SK-N-SH treated with all-trans-retinoic acid at 6 μM for 48 hours (cell line): ENCODE measurements at regions not wholly inside any gene's neighbourhood (a gene's known extent, or its start where the extent isn't known, plus 50 kb on each side); places are given as distances from the start of the nearest gene placed in this dataset.
A peak's percentile ranks its signal among the peaks of the same experiment; 100 is the strongest.

Experiments
- ATAC-seq: fragments of 200-7000 bp; cut with Tn5 transposase; 3 replicates; pipeline ENCODE4 v1.9.1; 2020; ENCODE audit warnings: mild to moderate bottlenecking, moderate library complexity
- ARNTL ChIP-seq: fragments of 450-650 bp; formaldehyde crosslinking; IDR thresholded peaks from 2 replicates; pipeline ENCODE4 v1.5.0; 2020; ENCODE audit warnings: low read depth, mild to moderate bottlenecking, moderate library complexity, borderline replicate concordance
- BACH2 ChIP-seq: fragments of 250-450 bp; sonication (Bioruptor Pico); IDR thresholded peaks from 2 replicates; pipeline ENCODE4 v1.9.0; 2021; ENCODE audit warnings: mild to moderate bottlenecking, borderline replicate concordance
- CREB5 ChIP-seq: fragments of 250-450 bp; sonication (Bioruptor Pico); IDR thresholded peaks from 2 replicates; pipeline ENCODE4 v1.5.1; 2020; ENCODE audit warnings: low read depth, mild to moderate bottlenecking, moderate library complexity
- CSDC2 ChIP-seq: fragments of 250-450 bp; sonication (Bioruptor Pico); IDR thresholded peaks from 2 replicates; pipeline ENCODE4 v1.5.0; 2020; ENCODE audit warnings: mild to moderate bottlenecking, moderate library complexity
- GLIS3 ChIP-seq: fragments of 250-450 bp; sonication (Bioruptor Pico); IDR thresholded peaks from 2 replicates; pipeline ENCODE4 v1.5.0; 2020; ENCODE audit warnings: mild to moderate bottlenecking, moderate library complexity
- ISL1 ChIP-seq: fragments of 250-450 bp; sonication (Bioruptor Pico); IDR thresholded peaks from 2 replicates; pipeline ENCODE4 v2.1.2; 2022; ENCODE audit warnings: mild to moderate bottlenecking, moderate library complexity
- PPARA ChIP-seq: fragments of 250-450 bp; sonication (Bioruptor Pico); IDR thresholded peaks from 2 replicates; pipeline ENCODE4 v1.5.0; 2020; ENCODE audit warnings: mild to moderate bottlenecking, borderline replicate concordance
- SNAI2 ChIP-seq: fragments of 250-450 bp; sonication (Bioruptor Pico); IDR thresholded peaks from 2 replicates; pipeline ENCODE4 v1.5.0; 2020; ENCODE audit warnings: mild to moderate bottlenecking, moderate library complexity
- TCF4 ChIP-seq: fragments of 250-450 bp; sonication (Bioruptor Pico); IDR thresholded peaks from 2 replicates; pipeline ENCODE4 v1.8.0; 2021; ENCODE audit warnings: mild to moderate bottlenecking, moderate library complexity, borderline replicate concordance
- TOX ChIP-seq: fragments of 250-450 bp; sonication (Bioruptor Pico); IDR thresholded peaks from 2 replicates; pipeline ENCODE4 v1.8.0; 2021; ENCODE audit warnings: mild to moderate bottlenecking, moderate library complexity, borderline replicate concordance
- ZFP3 ChIP-seq: fragments of 250-450 bp; sonication (Bioruptor Pico); IDR thresholded peaks from 2 replicates; pipeline ENCODE4 v1.5.0; 2020; ENCODE audit warnings: mild to moderate bottlenecking, moderate library complexity
- ZFP30 ChIP-seq: fragments of 450-650 bp; formaldehyde crosslinking; IDR thresholded peaks from 2 replicates; pipeline ENCODE4 v1.5.0; 2022; ENCODE audit warnings: mild to moderate bottlenecking, moderate library complexity
- ZNF70 ChIP-seq: fragments of 450-650 bp; formaldehyde crosslinking; IDR thresholded peaks from 2 replicates; pipeline ENCODE4 v1.5.0; 2020; ENCODE audit warnings: mild to moderate bottlenecking, moderate library complexity
- ZNF8 ChIP-seq: fragments of 450-650 bp; formaldehyde crosslinking; IDR thresholded peaks from 2 replicates; pipeline ENCODE4 v1.5.0; 2020; ENCODE audit warnings: mild to moderate bottlenecking, moderate library complexity
- TF ChIP-seq, protein P1 (sequence below): fragments of 250-450 bp; sonication (Bioruptor Pico); IDR thresholded peaks from 2 replicates; pipeline ENCODE4 v1.5.0; 2020; ENCODE audit warnings: mild to moderate bottlenecking, moderate library complexity
- TF ChIP-seq, protein P2 (sequence below): fragments of 250-450 bp; sonication (Bioruptor Pico); IDR thresholded peaks from 2 replicates; pipeline ENCODE4 v1.5.1; 2021; ENCODE audit warnings: mild to moderate bottlenecking, moderate library complexity

DNA sequence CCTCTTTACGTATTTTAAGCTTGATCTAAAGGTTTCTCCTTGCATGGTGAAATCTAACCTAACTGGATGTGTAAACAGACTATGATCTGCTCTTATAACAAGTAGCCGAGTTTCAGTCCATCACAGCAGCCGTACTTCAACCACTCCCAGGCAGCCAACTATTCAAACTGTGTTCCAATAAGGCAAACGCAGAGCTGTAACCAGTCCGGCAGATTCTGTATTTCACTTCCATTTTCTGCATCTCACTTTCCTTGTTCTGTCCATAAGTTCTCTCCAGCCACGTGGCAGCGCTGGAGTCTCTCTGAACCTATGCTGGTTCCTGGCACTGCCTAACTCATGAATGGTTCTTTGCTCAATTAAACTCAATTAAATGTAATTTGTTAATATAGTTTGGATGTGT, 132.6 kb downstream of the FHDC1 start:
- TF ChIP-seq TCF4 (CRISPR knock-in tag) (no peak), SNAI2 (no peak), ZNF70 (no peak), TOX (CRISPR knock-in tag) (no peak), GLIS3 (CRISPR knock-in tag) (no peak), CSDC2 (CRISPR knock-in tag) (no peak), ZFP3 (no peak), PPARA (CRISPR knock-in tag) (no peak)
- TF ChIP-seq, protein P1, sequence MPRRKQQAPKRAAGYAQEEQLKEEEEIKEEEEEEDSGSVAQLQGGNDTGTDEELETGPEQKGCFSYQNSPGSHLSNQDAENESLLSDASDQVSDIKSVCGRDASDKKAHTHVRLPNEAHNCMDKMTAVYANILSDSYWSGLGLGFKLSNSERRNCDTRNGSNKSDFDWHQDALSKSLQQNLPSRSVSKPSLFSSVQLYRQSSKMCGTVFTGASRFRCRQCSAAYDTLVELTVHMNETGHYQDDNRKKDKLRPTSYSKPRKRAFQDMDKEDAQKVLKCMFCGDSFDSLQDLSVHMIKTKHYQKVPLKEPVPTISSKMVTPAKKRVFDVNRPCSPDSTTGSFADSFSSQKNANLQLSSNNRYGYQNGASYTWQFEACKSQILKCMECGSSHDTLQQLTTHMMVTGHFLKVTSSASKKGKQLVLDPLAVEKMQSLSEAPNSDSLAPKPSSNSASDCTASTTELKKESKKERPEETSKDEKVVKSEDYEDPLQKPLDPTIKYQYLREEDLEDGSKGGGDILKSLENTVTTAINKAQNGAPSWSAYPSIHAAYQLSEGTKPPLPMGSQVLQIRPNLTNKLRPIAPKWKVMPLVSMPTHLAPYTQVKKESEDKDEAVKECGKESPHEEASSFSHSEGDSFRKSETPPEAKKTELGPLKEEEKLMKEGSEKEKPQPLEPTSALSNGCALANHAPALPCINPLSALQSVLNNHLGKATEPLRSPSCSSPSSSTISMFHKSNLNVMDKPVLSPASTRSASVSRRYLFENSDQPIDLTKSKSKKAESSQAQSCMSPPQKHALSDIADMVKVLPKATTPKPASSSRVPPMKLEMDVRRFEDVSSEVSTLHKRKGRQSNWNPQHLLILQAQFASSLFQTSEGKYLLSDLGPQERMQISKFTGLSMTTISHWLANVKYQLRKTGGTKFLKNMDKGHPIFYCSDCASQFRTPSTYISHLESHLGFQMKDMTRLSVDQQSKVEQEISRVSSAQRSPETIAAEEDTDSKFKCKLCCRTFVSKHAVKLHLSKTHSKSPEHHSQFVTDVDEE (CRISPR knock-in tag): no peak
- ATAC-seq: no peak

- peak; percentile 54 for TF ChIP-seq ISL1 (CRISPR knock-in tag)
- no peak for TF ChIP-seq TCF4 (CRISPR knock-in tag)
- TF ChIP-seq, protein P1 (CRISPR knock-in tag): no peak
- TF ChIP-seq ZNF8 (CRISPR knock-in tag): no peak
- TF ChIP-seq, protein P2, sequence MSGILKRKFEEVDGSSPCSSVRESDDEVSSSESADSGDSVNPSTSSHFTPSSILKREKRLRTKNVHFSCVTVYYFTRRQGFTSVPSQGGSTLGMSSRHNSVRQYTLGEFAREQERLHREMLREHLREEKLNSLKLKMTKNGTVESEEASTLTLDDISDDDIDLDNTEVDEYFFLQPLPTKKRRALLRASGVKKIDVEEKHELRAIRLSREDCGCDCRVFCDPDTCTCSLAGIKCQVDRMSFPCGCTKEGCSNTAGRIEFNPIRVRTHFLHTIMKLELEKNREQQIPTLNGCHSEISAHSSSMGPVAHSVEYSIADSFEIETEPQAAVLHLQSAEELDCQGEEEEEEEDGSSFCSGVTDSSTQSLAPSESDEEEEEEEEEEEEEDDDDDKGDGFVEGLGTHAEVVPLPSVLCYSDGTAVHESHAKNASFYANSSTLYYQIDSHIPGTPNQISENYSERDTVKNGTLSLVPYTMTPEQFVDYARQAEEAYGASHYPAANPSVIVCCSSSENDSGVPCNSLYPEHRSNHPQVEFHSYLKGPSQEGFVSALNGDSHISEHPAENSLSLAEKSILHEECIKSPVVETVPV (CRISPR knock-in tag): no peak
- ATAC-seq: no peak
These were observed 132.2 kb upstream of the TRIM2 start for GRCh38 chr4:153071958-153072598.

DNA sequence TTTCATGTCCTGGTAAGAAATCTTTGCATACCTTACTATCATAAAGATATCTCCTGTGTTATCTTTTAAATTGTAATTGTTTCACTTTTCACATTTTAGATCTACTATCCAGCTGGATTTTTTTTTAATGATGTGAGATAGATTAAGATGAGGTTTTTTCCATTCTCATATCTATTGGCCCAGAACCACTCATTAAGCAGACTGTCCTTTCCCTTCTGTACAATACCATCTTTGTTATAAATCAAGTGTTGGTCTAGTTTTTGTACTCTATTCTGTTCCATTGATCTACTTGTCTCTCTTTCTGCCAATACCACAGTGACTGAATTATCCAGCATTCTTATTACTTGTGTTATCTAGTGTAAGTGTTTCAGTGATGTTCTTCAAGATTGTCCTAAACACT, 131.6 kb upstream of the TRIM2 start:
- TF ChIP-seq ZNF70 (no peak), SNAI2 (no peak), ARNTL (CRISPR knock-in tag) (no peak), ISL1 (CRISPR knock-in tag) (no peak), ZFP30 (CRISPR knock-in tag) (no peak), BACH2 (CRISPR knock-in tag) (no peak), GLIS3 (CRISPR knock-in tag) (no peak), CREB5 (no peak), ZFP3 (no peak), PPARA (CRISPR knock-in tag) (no peak)
- TF ChIP-seq, protein P2 (CRISPR knock-in tag): no peak
- TF ChIP-seq, protein P1 (CRISPR knock-in tag): no peak
- ATAC-seq: no peak
